Panc1 (cell line): ENCODE measurements at regions not wholly inside any gene's neighbourhood (a gene's known extent, or its start where the extent isn't known, plus 50 kb on each side); places are given as distances from the start of the nearest gene placed in this dataset.

Experiments used
- ATAC-seq: fragments of 200-7000 bp; cut with Tn5 transposase; 2 replicates; pipeline ENCODE4 v1.9.1; 2020; ENCODE audit warnings: mild to moderate bottlenecking, moderate library complexity
- BruUV-seq: library from RNA; stranded (reverse); fragments of 400-500 nt; replicated peaks from 2 replicates; lab custom pipeline; 2021; lab: Mats Ljungman, UMichigan
- CTCF ChIA-PET: fragments of 300-600 bp; sonication (Branson Sonifier 250); formaldehyde crosslinking; loops from one replicate; lab custom pipeline; 2022; ENCODE audit warnings: antibody characterized with exemption; lab: Charles Lee
- POLR2A ChIA-PET: fragments of 300-600 bp; sonication (Branson Sonifier 250); formaldehyde crosslinking; loops from one replicate; lab custom pipeline; 2022; ENCODE audit warnings: antibody characterized with exemption; lab: Charles Lee
- DNase-seq: peaks from one replicate; pipeline ENCODE4 v3.0.0-alpha.2; 2010; ENCODE audit warnings: low read depth, low spot score
- H3K27ac ChIP-seq: 2 replicates; pipeline ENCODE4 v1.5.1; 2011; ENCODE audit warnings: mild to moderate bottlenecking, low read length, inconsistent platforms
- H3K27me3 ChIP-seq: fragments of 200-500 bp; sonication (Bioruptor generic); 2 replicates; pipeline ENCODE4 v1.6.0; 2014; ENCODE audit warnings: low read length, inconsistent platforms; ENCODE audit not compliant: control insufficient read depth, insufficient read depth
- H3K36me3 ChIP-seq: fragments of 200-500 bp; sonication (Bioruptor generic); 2 replicates; pipeline ENCODE4 v1.5.1; 2014; ENCODE audit warnings: inconsistent platforms, mild to moderate bottlenecking, low read length, moderate library complexity; ENCODE audit not compliant: control insufficient read depth, insufficient read depth
- H3K4me1 ChIP-seq: 2 replicates; pipeline ENCODE4 v1.5.1; 2011; ENCODE audit warnings: inconsistent platforms, mild to moderate bottlenecking, low read length, moderate library complexity; ENCODE audit not compliant: control insufficient read depth, insufficient read depth
- H3K4me3 ChIP-seq, 2 experiments: 2 replicates each; pipeline ENCODE4 v1.5.1; 2011 to 2012; ENCODE audit warnings: low read depth in 2 of 2, low read length in 2 of 2, mild to moderate bottlenecking in 2 of 2, inconsistent platforms in 1 of 2, moderate library complexity in 1 of 2
- H3K9me3 ChIP-seq: fragments of 200-500 bp; sonication (Bioruptor generic); 2 replicates; pipeline ENCODE4 v1.5.1; 2014; ENCODE audit warnings: low read depth, mild to moderate bottlenecking, inconsistent platforms, low read length, moderate library complexity; ENCODE audit not compliant: control insufficient read depth, insufficient read depth
- CTCF ChIP-seq: fragments of 450-650 bp; IDR thresholded peaks from 2 replicates; pipeline ENCODE4 v1.5.1; 2017; ENCODE audit warnings: mild to moderate bottlenecking
- POLR2AphosphoS5 ChIP-seq: IDR thresholded peaks from 2 replicates; pipeline ENCODE4 v1.6.1; 2012; ENCODE audit warnings: mild to moderate bottlenecking, low read depth, low read length, moderate library complexity
- SIN3A ChIP-seq: IDR thresholded peaks from 2 replicates; pipeline ENCODE4 v1.6.1; 2012; ENCODE audit warnings: low read depth, mild to moderate bottlenecking, low read length, moderate library complexity, borderline replicate concordance; ENCODE audit not compliant: insufficient read depth
- TCF7L2 ChIP-seq: IDR thresholded peaks from 2 replicates; pipeline ENCODE4 v1.6.1; 2011; ENCODE audit warnings: mild to moderate bottlenecking, low read depth, low read length, inconsistent platforms
- in situ Hi-C: cut with HindIII; loops from 2 replicates; pipeline ENCODE4 v1.10.0; 2016; ENCODE audit warnings: low sequenced_read_pairs, low pct_unique_long_range_greater_than_20kb
- intact Hi-C: fragments of 100-400 bp; cut with micrococcal nuclease; formaldehyde crosslinking; loops from one replicate; pipeline ENCODE4 v1.10.0; 2022; ENCODE audit not compliant: unreplicated experiment
- TF ChIP-seq, protein P1 (sequence below), 2 experiments: IDR thresholded peaks; 2 replicates each; pipeline ENCODE4 v1.6.1; 2011 to 2012; ENCODE audit warnings: low read depth in 2 of 2, control low read depth in 1 of 2, low read length in 1 of 2, mild to moderate bottlenecking in 1 of 2, moderate library complexity in 1 of 2; ENCODE audit not compliant: insufficient read depth in 1 of 2

DNA sequence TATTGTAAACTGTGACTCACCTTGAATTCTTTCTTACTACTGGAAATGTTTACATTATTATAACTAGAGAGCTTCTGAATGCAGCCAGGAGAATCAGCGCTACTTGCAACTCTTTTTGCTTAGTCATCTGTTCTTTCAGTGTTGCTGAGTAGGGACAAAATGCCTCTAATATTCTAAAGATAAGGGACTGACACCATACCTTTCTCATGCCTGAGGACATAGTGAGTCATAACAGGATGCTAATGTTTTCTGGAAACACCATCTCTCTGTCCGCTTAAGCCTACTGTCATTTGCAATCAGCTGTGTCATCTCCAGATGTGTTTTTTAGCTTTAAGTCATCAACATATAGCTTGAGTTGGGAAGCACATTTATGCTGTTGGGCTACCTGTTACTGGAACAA is 108.3 kb downstream of the QRFPR start:
- no peaks in the 10 kb centered on the region for H3K27me3 ChIP-seq
- ChIA-PET POLR2A (no interaction called here), CTCF (no interaction called here)
- in situ Hi-C loops: no loop called here
- intact Hi-C loops: no loop called here
- DNase-seq (no peak), ATAC-seq (no peak)
- no peak overlapping the region for H3K27ac ChIP-seq
- no peaks in the 10 kb centered on the region for H3K4me1 ChIP-seq
- H3K36me3 ChIP-seq: no peaks in the 10 kb centered on the region
- no TSS peak for BruUV-seq
- TF ChIP-seq, protein P1, sequence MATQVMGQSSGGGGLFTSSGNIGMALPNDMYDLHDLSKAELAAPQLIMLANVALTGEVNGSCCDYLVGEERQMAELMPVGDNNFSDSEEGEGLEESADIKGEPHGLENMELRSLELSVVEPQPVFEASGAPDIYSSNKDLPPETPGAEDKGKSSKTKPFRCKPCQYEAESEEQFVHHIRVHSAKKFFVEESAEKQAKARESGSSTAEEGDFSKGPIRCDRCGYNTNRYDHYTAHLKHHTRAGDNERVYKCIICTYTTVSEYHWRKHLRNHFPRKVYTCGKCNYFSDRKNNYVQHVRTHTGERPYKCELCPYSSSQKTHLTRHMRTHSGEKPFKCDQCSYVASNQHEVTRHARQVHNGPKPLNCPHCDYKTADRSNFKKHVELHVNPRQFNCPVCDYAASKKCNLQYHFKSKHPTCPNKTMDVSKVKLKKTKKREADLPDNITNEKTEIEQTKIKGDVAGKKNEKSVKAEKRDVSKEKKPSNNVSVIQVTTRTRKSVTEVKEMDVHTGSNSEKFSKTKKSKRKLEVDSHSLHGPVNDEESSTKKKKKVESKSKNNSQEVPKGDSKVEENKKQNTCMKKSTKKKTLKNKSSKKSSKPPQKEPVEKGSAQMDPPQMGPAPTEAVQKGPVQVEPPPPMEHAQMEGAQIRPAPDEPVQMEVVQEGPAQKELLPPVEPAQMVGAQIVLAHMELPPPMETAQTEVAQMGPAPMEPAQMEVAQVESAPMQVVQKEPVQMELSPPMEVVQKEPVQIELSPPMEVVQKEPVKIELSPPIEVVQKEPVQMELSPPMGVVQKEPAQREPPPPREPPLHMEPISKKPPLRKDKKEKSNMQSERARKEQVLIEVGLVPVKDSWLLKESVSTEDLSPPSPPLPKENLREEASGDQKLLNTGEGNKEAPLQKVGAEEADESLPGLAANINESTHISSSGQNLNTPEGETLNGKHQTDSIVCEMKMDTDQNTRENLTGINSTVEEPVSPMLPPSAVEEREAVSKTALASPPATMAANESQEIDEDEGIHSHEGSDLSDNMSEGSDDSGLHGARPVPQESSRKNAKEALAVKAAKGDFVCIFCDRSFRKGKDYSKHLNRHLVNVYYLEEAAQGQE (IDR thresholded peaks at IDR 0.05; ENCODE audit: insufficient read depth in 1 of 2, low read depth in 2 of 2, low read length in 1 of 2): no peak
- TF ChIP-seq SIN3A: no peak
- no peak for TF ChIP-seq CTCF
- no peak for TF ChIP-seq TCF7L2
- no peak for TF ChIP-seq POLR2AphosphoS5
- no peak overlapping the region for H3K4me3 ChIP-seq
- H3K9me3 ChIP-seq: no peaks in the 10 kb centered on the region

GRCh38 chr4:121270389-121270788 is 106.3 kb upstream of the TNIP3 start:
- Histone ChIP-seq H3K9me3 (no peaks in the 10 kb centered on the region), H3K36me3 (no peaks in the 10 kb centered on the region), H3K4me1 (no peaks in the 10 kb centered on the region), H3K27me3 (no peaks in the 10 kb centered on the region), H3K4me3 (no peak overlapping the region), H3K27ac (no peak overlapping the region)
- ChIA-PET CTCF (no interaction called here), POLR2A (no interaction called here)
- in situ Hi-C loops: no loop called here
- no TSS peak for BruUV-seq
- ATAC-seq: no peak
- intact Hi-C loops: no loop called here
- no peak for TF ChIP-seq SIN3A
- no peak for TF ChIP-seq TCF7L2
- TF ChIP-seq POLR2AphosphoS5: no peak
- no peak for TF ChIP-seq CTCF
- TF ChIP-seq, protein P1 (IDR thresholded peaks at IDR 0.05; ENCODE audit: insufficient read depth in 1 of 2, low read depth in 2 of 2, low read length in 1 of 2): no peak
- no peak for DNase-seq
